ENCODE measurements at regions not wholly inside any gene's neighbourhood (a gene's known extent, or its start where the extent isn't known, plus 50 kb on each side); places are given as distances from the start of the nearest gene placed in this dataset.

DNA sequence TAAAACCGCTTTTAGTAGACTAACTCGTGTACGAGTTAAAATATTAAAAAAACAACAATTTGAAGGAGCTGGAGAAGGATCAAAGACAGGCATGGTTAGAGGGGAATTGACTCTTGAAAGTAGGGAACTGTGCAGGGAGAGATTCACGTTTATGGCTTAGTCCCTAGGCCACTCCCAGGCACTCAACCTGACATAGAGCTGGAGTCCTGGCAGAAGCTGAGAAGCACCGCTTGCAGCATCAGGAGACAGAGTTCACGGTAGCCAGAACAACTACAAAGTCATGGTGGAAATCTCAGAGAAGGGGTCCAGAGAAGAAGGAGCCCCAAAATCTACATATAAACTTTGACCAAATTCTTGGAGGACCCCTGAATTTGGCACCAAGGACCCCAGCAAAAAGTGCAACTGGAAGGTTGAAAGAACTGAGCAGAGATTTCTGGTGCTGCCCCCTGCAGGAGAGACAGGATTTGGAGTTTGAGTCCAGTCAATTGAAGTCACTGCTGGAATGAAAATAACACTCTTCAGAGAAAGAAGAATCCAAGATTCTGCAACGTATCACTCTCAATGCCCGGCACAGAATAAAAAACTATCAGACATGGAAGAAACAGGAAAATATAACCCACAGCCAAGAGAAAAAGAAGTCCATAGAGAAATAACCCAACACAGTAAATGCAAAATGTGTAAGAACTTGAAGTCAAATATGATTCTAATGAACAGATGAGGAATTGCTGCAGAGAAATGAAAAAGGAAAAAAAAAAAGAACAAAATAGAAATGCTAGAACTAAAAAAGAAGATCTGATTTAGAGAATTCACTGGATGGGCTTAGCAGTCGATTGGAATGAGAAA is 493.3 kb upstream of the PODXL start:
- H3K27me3 ChIP-seq (ENCODE audit: insufficient read depth, low read depth): no peaks in the 10 kb centered on the region
- H3K27ac ChIP-seq: no peak overlapping the region
- no peak for DNase-seq
- no peaks in the 10 kb centered on the region for H4K20me1 ChIP-seq (ENCODE audit: insufficient read depth)
- no peaks in the 10 kb centered on the region for H3K79me2 ChIP-seq (ENCODE audit: low read depth)
- TF ChIP-seq, protein P1, sequence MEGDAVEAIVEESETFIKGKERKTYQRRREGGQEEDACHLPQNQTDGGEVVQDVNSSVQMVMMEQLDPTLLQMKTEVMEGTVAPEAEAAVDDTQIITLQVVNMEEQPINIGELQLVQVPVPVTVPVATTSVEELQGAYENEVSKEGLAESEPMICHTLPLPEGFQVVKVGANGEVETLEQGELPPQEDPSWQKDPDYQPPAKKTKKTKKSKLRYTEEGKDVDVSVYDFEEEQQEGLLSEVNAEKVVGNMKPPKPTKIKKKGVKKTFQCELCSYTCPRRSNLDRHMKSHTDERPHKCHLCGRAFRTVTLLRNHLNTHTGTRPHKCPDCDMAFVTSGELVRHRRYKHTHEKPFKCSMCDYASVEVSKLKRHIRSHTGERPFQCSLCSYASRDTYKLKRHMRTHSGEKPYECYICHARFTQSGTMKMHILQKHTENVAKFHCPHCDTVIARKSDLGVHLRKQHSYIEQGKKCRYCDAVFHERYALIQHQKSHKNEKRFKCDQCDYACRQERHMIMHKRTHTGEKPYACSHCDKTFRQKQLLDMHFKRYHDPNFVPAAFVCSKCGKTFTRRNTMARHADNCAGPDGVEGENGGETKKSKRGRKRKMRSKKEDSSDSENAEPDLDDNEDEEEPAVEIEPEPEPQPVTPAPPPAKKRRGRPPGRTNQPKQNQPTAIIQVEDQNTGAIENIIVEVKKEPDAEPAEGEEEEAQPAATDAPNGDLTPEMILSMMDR (conservative IDR thresholded peaks at IDR 0.05): peak; percentile 83
- no peak for TF ChIP-seq EZH2 (IDR thresholded peaks at IDR 0.05; ENCODE audit: low read depth)
- BruUV-seq (replicated peaks): no TSS peak
- intact Hi-C loops (cut with micrococcal nuclease; ENCODE audit: unreplicated experiment): loop anchor here (5.0 kb wide), 1 partner anchor 102 kb away; no protein-coding TSS in a partner anchor
- no peaks in the 10 kb centered on the region for H3K36me3 ChIP-seq (ENCODE audit: low read depth)
- POLR2A ChIA-PET (ENCODE audit: unreplicated experiment): no interaction called here
- H3K9me2 ChIP-seq (ENCODE audit: insufficient read depth): no peaks in the 10 kb centered on the region
- H3K9me3 ChIP-seq (ENCODE audit: insufficient read depth, low read depth): no peaks in the 10 kb centered on the region
- H3K4me1 ChIP-seq (replicated peaks; ENCODE audit: insufficient read depth): no peaks in the 10 kb centered on the region
- H3K4me2 ChIP-seq: no peak overlapping the region
- no peaks in the 10 kb centered on the region for H3F3A ChIP-seq (ENCODE audit: insufficient read depth, low read depth)
- H2AFZ ChIP-seq: no peak overlapping the region; the same call in 1 of the 2 replicates
- CTCF ChIA-PET: interaction anchor here (0.7 to 0.8 kb wide), 2 partner anchors 45 to 57 kb away, joined by 3 to 4 read pairs; no protein-coding TSS in a partner anchor
- H3K4me3 ChIP-seq: no peak overlapping the region

DNA sequence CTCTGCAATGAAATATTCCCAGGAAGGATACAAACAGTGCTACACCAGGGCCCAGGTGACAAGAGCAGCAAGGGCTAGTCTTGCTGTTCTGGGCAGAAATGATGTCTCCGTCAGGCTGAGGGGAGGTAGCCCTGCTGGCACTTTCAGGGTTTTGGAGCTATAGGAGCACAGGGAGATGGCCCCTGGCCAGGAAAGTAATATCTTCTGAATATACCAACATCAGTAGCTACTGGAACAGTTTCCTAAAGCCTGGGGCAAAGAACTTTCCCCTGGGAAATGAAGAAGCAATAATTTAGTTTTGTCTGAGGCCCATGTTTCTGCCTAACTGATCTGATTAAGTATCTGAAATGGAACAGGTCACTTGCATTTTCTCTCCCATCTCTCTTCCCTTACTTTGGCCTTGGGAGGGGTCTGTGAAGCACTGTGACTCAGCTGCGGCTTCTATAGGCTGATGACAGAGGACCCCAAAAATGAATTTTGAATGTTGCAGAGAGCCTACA is 489.1 kb upstream of the PODXL start:
- H3K27ac ChIP-seq: no peak overlapping the region
- H3K4me3 ChIP-seq: no peak overlapping the region
- no peak for DNase-seq
- H4K20me1 ChIP-seq (ENCODE audit: insufficient read depth): no peaks in the 10 kb centered on the region
- H3K27me3 ChIP-seq (ENCODE audit: insufficient read depth, low read depth): no peaks in the 10 kb centered on the region
- no peaks in the 10 kb centered on the region for H3F3A ChIP-seq (ENCODE audit: insufficient read depth, low read depth)
- H3K9me2 ChIP-seq (ENCODE audit: insufficient read depth): no peaks in the 10 kb centered on the region
- intact Hi-C loops (cut with micrococcal nuclease; ENCODE audit: unreplicated experiment): loop anchor here (5.0 kb wide), 1 partner anchor 98 kb away; no protein-coding TSS in a partner anchor
- no peak overlapping the region for H2AFZ ChIP-seq
- H3K79me2 ChIP-seq (ENCODE audit: low read depth): no peaks in the 10 kb centered on the region
- H3K36me3 ChIP-seq (ENCODE audit: low read depth): no peaks in the 10 kb centered on the region
- H3K9me3 ChIP-seq (ENCODE audit: insufficient read depth, low read depth): peaks cover 3% of the 10 kb centered on the region; the same call in 1 of the 2 replicates
- TF ChIP-seq EZH2 (IDR thresholded peaks at IDR 0.05; ENCODE audit: low read depth): no peak
- TF ChIP-seq, protein P1 (conservative IDR thresholded peaks at IDR 0.05): no peak
- no peaks in the 10 kb centered on the region for H3K4me1 ChIP-seq (replicated peaks; ENCODE audit: insufficient read depth)
- BruUV-seq (replicated peaks): no TSS peak
- H3K4me2 ChIP-seq: no peak overlapping the region
- ChIA-PET CTCF (no interaction called here), POLR2A (ENCODE audit: unreplicated experiment) (no interaction called here)

DNA sequence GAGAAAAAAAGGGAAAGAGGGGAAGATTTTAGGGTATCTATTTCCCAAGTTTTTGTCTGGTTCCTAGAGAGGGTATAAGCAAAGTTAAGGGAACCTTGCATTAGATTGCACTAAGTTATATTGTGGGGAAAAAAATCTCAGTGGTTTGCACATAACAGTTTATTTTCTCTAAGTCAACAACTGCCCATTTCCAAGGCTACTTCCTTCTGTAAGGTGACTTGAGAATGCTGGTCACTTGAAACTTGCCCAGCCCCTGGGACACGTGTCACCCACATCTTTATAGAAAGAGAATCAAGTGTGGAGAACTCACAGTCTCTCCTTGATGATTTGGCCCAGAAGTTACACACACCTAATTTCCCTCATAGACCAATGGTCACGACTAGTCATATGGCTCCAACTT is 488.6 kb upstream of the PODXL start:
- H3K4me2 ChIP-seq: no peak overlapping the region
- H3K36me3 ChIP-seq (ENCODE audit: low read depth): no peaks in the 10 kb centered on the region
- CTCF ChIA-PET: no interaction called here
- DNase-seq: no peak
- no peaks in the 10 kb centered on the region for H3K79me2 ChIP-seq (ENCODE audit: low read depth)
- no peak overlapping the region for H2AFZ ChIP-seq
- no TSS peak for BruUV-seq (replicated peaks)
- no peak overlapping the region for H3K27ac ChIP-seq
- no peaks in the 10 kb centered on the region for H3K4me1 ChIP-seq (replicated peaks; ENCODE audit: insufficient read depth)
- no peaks in the 10 kb centered on the region for H3K9me2 ChIP-seq (ENCODE audit: insufficient read depth)
- no peaks in the 10 kb centered on the region for H4K20me1 ChIP-seq (ENCODE audit: insufficient read depth)
- POLR2A ChIA-PET (ENCODE audit: unreplicated experiment): no interaction called here
- H3F3A ChIP-seq (ENCODE audit: insufficient read depth, low read depth): no peaks in the 10 kb centered on the region
- intact Hi-C loops (cut with micrococcal nuclease; ENCODE audit: unreplicated experiment): loop anchor here (5.0 kb wide), 1 partner anchor 98 kb away; no protein-coding TSS in a partner anchor
- peaks cover 3% of the 10 kb centered on the region; the same call in 1 of the 2 replicates for H3K9me3 ChIP-seq (ENCODE audit: insufficient read depth, low read depth)
- TF ChIP-seq, protein P1 (conservative IDR thresholded peaks at IDR 0.05): no peak
- TF ChIP-seq EZH2 (IDR thresholded peaks at IDR 0.05; ENCODE audit: low read depth): no peak
- H3K27me3 ChIP-seq (ENCODE audit: insufficient read depth, low read depth): no peaks in the 10 kb centered on the region
- H3K4me3 ChIP-seq: no peak overlapping the region
